ENCODE measurements at regions not wholly inside any gene's neighbourhood (a gene's known extent, or its start where the extent isn't known, plus 50 kb on each side); places are given as distances from the start of the nearest gene placed in this dataset.

- no peak for TF ChIP-seq CTCF (IDR thresholded peaks at IDR 0.05)
- TF ChIP-seq ZFX (IDR thresholded peaks at IDR 0.05; ENCODE audit: borderline replicate concordance) = no peak
These were observed 184.9 kb downstream of the BLID start for GRCh38 chr11:121931121-121931520.

Measured in 22Rv1 (cell line).